ENCODE measurements at regions not wholly inside any gene's neighbourhood (a gene's known extent, or its start where the extent isn't known, plus 50 kb on each side); places are given as distances from the start of the nearest gene placed in this dataset.

DNA sequence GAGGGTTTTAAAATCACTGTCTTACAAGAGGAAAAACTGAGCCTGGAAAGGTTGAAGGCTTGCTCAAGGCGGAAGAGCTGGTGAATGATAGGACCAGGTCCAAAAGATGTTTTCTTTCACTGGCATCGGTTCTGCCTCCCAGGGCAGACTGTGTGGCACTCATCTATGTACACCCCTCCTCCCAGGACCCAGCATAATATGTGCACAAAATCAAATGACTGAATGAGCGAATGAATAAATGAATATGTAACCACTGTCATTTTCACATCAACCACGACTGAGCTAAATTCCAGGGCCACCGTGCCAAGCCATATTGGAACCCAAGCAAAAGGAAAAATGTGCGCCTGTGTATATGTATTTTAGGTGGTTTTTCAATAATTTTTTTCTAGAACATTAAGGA is 99.3 kb upstream of the ZBTB40 start:
- no peak for TF ChIP-seq CTCF (IDR thresholded peaks at IDR 0.05)
- TF ChIP-seq ZFX (IDR thresholded peaks at IDR 0.05; ENCODE audit: borderline replicate concordance): no peak
